ENCODE measurements at regions not wholly inside any gene's neighbourhood (a gene's known extent, or its start where the extent isn't known, plus 50 kb on each side); places are given as distances from the start of the nearest gene placed in this dataset.
A peak's percentile ranks its signal among the peaks of the same experiment; 100 is the strongest.

DNA sequence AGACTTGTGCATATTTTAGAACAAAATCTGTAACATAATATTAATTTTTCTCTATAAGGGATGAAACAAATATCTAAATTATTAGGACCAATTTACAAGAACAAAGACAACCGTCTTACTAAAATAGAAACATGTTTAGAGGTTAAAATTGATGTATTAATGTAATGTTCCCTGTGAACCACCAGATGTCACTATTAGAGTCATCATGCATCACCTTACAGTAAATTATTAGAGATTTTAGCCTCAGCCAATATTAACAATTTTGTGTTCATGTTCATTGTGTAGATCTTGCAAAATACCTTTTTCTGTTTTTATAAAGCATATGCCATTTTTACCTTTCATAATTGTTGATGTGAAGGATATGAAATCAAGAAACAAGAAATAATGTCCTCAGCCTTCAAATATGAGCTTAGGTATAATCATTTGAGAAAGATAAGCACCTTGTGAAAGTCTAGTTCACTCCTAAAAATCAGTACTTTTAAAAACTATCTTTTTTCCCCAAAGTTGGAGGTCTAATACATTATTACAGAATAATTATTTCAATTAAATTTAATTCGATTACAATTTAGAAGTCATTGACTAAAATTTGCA lies 344.3 kb upstream of the KCNH7 start:
- peak; percentile 44 for TF ChIP-seq CTCF (IDR thresholded peaks at IDR 0.05; ENCODE audit: control insufficient read depth, extremely low read depth, insufficient read depth)
- no peak for DNase-seq (ENCODE audit: low read depth)
- no peak overlapping the region for H3K4me3 ChIP-seq (ENCODE audit: low read depth, low read length)

- no peak for DNase-seq (ENCODE audit: low read depth)
- TF ChIP-seq CTCF (IDR thresholded peaks at IDR 0.05; ENCODE audit: control insufficient read depth, extremely low read depth, insufficient read depth) = no peak
- no peak overlapping the region for H3K4me3 ChIP-seq (ENCODE audit: low read depth, low read length)
Observed at GRCh38 chr2:163177592-163177991, 339.0 kb upstream of the KCNH7 start.

DNA sequence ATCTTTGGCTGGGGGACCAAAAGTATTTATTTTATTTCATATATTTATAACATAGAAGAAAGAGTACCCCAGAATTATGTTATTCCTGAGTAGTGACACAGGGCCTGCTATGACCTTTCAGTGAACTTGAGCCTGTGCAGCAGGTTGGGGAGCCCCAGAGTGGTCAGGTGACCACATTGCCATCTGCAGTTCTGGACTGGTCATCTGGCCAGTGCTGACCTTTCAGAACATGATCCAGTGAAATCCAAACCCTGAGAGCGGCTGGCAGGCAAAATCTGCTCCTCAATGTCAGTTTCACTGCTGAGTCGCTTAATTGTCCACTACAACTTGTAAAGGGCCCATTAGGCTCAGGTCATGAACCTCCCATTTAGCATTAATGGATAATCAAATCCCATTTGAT lies 336.7 kb upstream of the KCNH7 start:
- TF ChIP-seq CTCF (IDR thresholded peaks at IDR 0.05; ENCODE audit: control insufficient read depth, extremely low read depth, insufficient read depth) = no peak
- no peak for DNase-seq (ENCODE audit: low read depth)
- no peak overlapping the region for H3K4me3 ChIP-seq (ENCODE audit: low read depth, low read length)

DNA sequence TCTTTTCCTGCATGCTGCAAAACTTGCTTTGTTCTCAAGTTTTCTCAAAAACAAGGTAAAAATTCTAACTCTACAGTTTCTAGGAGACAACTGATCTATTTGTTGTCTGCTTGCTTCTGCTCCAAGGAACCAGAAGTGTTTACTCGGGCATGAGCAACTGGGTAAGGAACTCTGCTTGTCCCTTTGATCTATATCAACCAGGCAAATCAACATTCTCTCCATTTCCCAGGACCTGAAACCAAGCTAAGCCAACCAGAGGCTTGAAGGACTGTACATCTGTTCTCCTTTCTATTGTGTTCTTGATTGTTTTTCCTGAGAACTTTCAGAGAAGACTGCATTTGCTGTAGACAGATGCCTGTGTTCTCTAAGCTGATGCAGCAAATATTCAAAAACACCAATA lies 335.0 kb upstream of the KCNH7 start:
- no peak overlapping the region for H3K4me3 ChIP-seq (ENCODE audit: low read depth, low read length)
- no peak for DNase-seq (ENCODE audit: low read depth)
- no peak for TF ChIP-seq CTCF (IDR thresholded peaks at IDR 0.05; ENCODE audit: control insufficient read depth, extremely low read depth, insufficient read depth)

DNA sequence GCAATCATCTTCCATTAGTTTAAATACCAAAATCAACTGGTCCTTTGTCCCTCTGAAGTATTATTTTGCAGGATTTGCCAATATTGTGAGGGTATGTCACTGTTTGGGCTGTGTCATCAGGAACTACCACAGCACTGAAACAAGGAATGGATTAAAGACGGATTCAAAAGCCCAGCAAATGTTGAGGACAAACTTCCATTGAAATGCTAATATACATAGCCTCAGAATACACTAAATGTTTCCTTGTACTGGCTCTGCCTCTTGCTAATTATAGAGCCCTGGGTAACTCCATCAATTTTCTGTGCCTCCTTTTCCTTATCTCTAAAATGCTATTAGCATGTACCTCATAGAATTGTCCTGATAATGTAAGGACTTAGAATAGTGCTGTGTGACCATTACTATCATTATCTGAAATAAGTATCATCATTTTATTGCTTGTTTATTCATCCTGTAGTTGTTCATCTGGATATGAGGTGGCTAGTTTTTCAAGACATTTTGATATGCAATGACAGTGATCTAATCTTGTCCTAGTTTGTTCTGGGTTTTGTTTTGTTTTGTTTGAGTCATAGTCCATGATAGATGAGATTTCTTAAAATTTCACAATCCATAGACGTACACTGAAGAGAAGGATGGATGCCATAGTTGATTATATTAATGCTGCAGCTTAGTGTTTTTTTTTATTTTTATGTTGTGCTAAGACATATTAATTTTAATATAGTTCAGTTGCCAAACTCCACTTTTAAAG lies 333.4 kb upstream of the KCNH7 start:
- DNase-seq (ENCODE audit: low read depth) = no peak
- no peak overlapping the region for H3K4me3 ChIP-seq (ENCODE audit: low read depth, low read length)
- no peak for TF ChIP-seq CTCF (IDR thresholded peaks at IDR 0.05; ENCODE audit: control insufficient read depth, extremely low read depth, insufficient read depth)

GRCh38 chr2:163157891-163158496 lies 319.4 kb upstream of the KCNH7 start:
- no peak for TF ChIP-seq CTCF (IDR thresholded peaks at IDR 0.05; ENCODE audit: control insufficient read depth, extremely low read depth, insufficient read depth)
- DNase-seq (ENCODE audit: low read depth) = no peak
- no peak overlapping the region for H3K4me3 ChIP-seq (ENCODE audit: low read depth, low read length)
